Adipocyte (in vitro differentiated cells): ENCODE measurements at regions not wholly inside any gene's neighbourhood (a gene's known extent, or its start where the extent isn't known, plus 50 kb on each side); places are given as distances from the start of the nearest gene placed in this dataset.
A peak's percentile ranks its signal among the peaks of the same experiment; 100 is the strongest.

Experiments used
- DNase-seq: peaks from one replicate; pipeline ENCODE4 v3.0.0-alpha.2; 2015; ENCODE audit warnings: low read depth
- H3K27me3 ChIP-seq: replicated peaks from 2 replicates; pipeline ENCODE4 v1.7.0; 2013; ENCODE audit warnings: mild to moderate bottlenecking, low read length, moderate library complexity; ENCODE audit not compliant: control insufficient read depth, insufficient read depth
- H3K36me3 ChIP-seq: 2 replicates; pipeline ENCODE4 v1.7.0; 2013; ENCODE audit warnings: low read length, mild to moderate bottlenecking, moderate library complexity; ENCODE audit not compliant: control insufficient read depth, insufficient read depth, severe bottlenecking
- H3K4me1 ChIP-seq: 2 replicates; pipeline ENCODE4 v1.7.0; 2013; ENCODE audit warnings: mild to moderate bottlenecking, low read length, moderate library complexity; ENCODE audit not compliant: control insufficient read depth, insufficient read depth
- H3K4me3 ChIP-seq: 2 replicates; pipeline ENCODE4 v1.7.0; 2013; ENCODE audit warnings: mild to moderate bottlenecking, low read length, moderate library complexity
- H3K9ac ChIP-seq: 2 replicates; pipeline ENCODE4 v1.7.0; 2013; ENCODE audit warnings: mild to moderate bottlenecking, low read length, moderate library complexity
- H3K9me3 ChIP-seq: 2 replicates; pipeline ENCODE4 v1.7.0; 2013; ENCODE audit warnings: mild to moderate bottlenecking, low read length, moderate library complexity; ENCODE audit not compliant: control insufficient read depth

- H3K9ac ChIP-seq: no peak overlapping the region
- DNase-seq: no peak
- peaks cover 12% of the 10 kb centered on the region for H3K4me1 ChIP-seq
- peaks cover 51% of the 10 kb centered on the region for H3K36me3 ChIP-seq
- no peak overlapping the region for H3K4me3 ChIP-seq
- H3K9me3 ChIP-seq: no peaks in the 10 kb centered on the region
- no peaks in the 10 kb centered on the region for H3K27me3 ChIP-seq
Measured at GRCh38 chr3:141418751-141419150, 50.4 kb downstream of the ZBTB38 start.

GRCh38 chr3:141419946-141420345 is 51.6 kb downstream of the ZBTB38 start:
- H3K4me1 ChIP-seq: peaks cover under 1% of the 10 kb centered on the region
- H3K36me3 ChIP-seq: peaks cover 39% of the 10 kb centered on the region
- H3K9ac ChIP-seq: no peak overlapping the region
- H3K27me3 ChIP-seq: no peaks in the 10 kb centered on the region
- no peak overlapping the region for H3K4me3 ChIP-seq
- DNase-seq: no peak
- H3K9me3 ChIP-seq: no peaks in the 10 kb centered on the region

GRCh38 chr3:141421186-141421585 is 52.9 kb downstream of the ZBTB38 start:
- Histone ChIP-seq H3K9me3 (no peaks in the 10 kb centered on the region), H3K4me3 (no peak overlapping the region), H3K9ac (no peak overlapping the region), H3K4me1 (peaks cover 6% of the 10 kb centered on the region), H3K27me3 (no peaks in the 10 kb centered on the region), H3K36me3 (peaks cover 28% of the 10 kb centered on the region)
- DNase-seq: no peak

- H3K9ac ChIP-seq: no peak overlapping the region
- no peaks in the 10 kb centered on the region for H3K27me3 ChIP-seq
- H3K4me3 ChIP-seq: no peak overlapping the region
- peaks cover 12% of the 10 kb centered on the region for H3K4me1 ChIP-seq
- H3K9me3 ChIP-seq: no peaks in the 10 kb centered on the region
- peaks cover 22% of the 10 kb centered on the region for H3K36me3 ChIP-seq
- peak; percentile 55 for DNase-seq
Measured at GRCh38 chr3:141421639-141422319, 53.5 kb downstream of the ZBTB38 start.

- Histone ChIP-seq H3K4me3 (no peak overlapping the region), H3K9ac (no peak overlapping the region), H3K27me3 (no peaks in the 10 kb centered on the region), H3K4me1 (peaks cover 13% of the 10 kb centered on the region), H3K9me3 (no peaks in the 10 kb centered on the region), H3K36me3 (peaks cover 16% of the 10 kb centered on the region)
- DNase-seq: no peak
Measured at GRCh38 chr3:141422961-141423582, 54.8 kb downstream of the ZBTB38 start.

GRCh38 chr3:141425523-141426233 is 57.4 kb downstream of the ZBTB38 start:
- no peak for DNase-seq
- Histone ChIP-seq H3K4me3 (no peak overlapping the region), H3K9ac (no peak overlapping the region), H3K27me3 (no peaks in the 10 kb centered on the region), H3K4me1 (peaks cover 13% of the 10 kb centered on the region), H3K9me3 (no peaks in the 10 kb centered on the region), H3K36me3 (peaks cover 4% of the 10 kb centered on the region)

- DNase-seq: peak; percentile 64
- Histone ChIP-seq H3K9ac (no peak overlapping the region), H3K36me3 (peaks cover 4% of the 10 kb centered on the region), H3K4me3 (no peak overlapping the region), H3K27me3 (no peaks in the 10 kb centered on the region), H3K4me1 (peaks cover 14% of the 10 kb centered on the region), H3K9me3 (no peaks in the 10 kb centered on the region)
Measured at GRCh38 chr3:141426404-141427034, 58.2 kb downstream of the ZBTB38 start.

- DNase-seq: no peak
- Histone ChIP-seq H3K9ac (no peak overlapping the region), H3K36me3 (peaks cover 4% of the 10 kb centered on the region), H3K4me1 (peaks cover 16% of the 10 kb centered on the region), H3K4me3 (no peak overlapping the region), H3K9me3 (no peaks in the 10 kb centered on the region), H3K27me3 (no peaks in the 10 kb centered on the region)
Measured at GRCh38 chr3:141427764-141428163, 59.1 kb upstream of the RASA2 start.

GRCh38 chr3:141429371-141430035 is 57.3 kb upstream of the RASA2 start:
- DNase-seq: no peak
- peaks cover 26% of the 10 kb centered on the region for H3K4me1 ChIP-seq
- H3K27me3 ChIP-seq: no peaks in the 10 kb centered on the region
- H3K4me3 ChIP-seq: no peak overlapping the region
- peaks cover 4% of the 10 kb centered on the region for H3K36me3 ChIP-seq
- no peaks in the 10 kb centered on the region for H3K9me3 ChIP-seq
- H3K9ac ChIP-seq: no peak overlapping the region

- H3K27me3 ChIP-seq: no peaks in the 10 kb centered on the region
- no peak overlapping the region for H3K9ac ChIP-seq
- no peak overlapping the region for H3K4me3 ChIP-seq
- peaks cover 26% of the 10 kb centered on the region for H3K4me1 ChIP-seq
- H3K9me3 ChIP-seq: no peaks in the 10 kb centered on the region
- no peak for DNase-seq
- H3K36me3 ChIP-seq: peaks cover 4% of the 10 kb centered on the region
Measured at GRCh38 chr3:141430316-141430715, 56.5 kb upstream of the RASA2 start.
